HepG2 (cell line): ENCODE measurements at regions not wholly inside any gene's neighbourhood (a gene's known extent, or its start where the extent isn't known, plus 50 kb on each side); places are given as distances from the start of the nearest gene placed in this dataset.

Experiments
- ARID4A ChIP-seq: sonication (generic); formaldehyde crosslinking; IDR thresholded peaks from 2 replicates; pipeline ENCODE4 v1.5.0; 2020; ENCODE audit warnings: mild to moderate bottlenecking, missing genetic modification reagents, borderline replicate concordance
- ZNF501 ChIP-seq: sonication (generic); formaldehyde crosslinking; IDR thresholded peaks from 2 replicates; pipeline ENCODE4 v1.5.1; 2020; ENCODE audit warnings: mild to moderate bottlenecking, moderate library complexity, missing genetic modification reagents
- ZNF781 ChIP-seq: sonication (generic); formaldehyde crosslinking; IDR thresholded peaks from 2 replicates; pipeline ENCODE4 v1.5.1; 2020; ENCODE audit warnings: borderline replicate concordance, mild to moderate bottlenecking, missing genetic modification reagents; ENCODE audit errors: not compliant biosample characterization
- TF ChIP-seq, protein P1 (sequence below): sonication (generic); formaldehyde crosslinking; IDR thresholded peaks from 2 replicates; pipeline ENCODE4 v1.4.0; 2020; ENCODE audit warnings: mild to moderate bottlenecking, missing genetic modification reagents, borderline replicate concordance

- TF ChIP-seq ARID4A (no peak), ZNF501 (CRISPR knock-in tag) (no peak), ZNF781 (no peak)
- TF ChIP-seq, protein P1, sequence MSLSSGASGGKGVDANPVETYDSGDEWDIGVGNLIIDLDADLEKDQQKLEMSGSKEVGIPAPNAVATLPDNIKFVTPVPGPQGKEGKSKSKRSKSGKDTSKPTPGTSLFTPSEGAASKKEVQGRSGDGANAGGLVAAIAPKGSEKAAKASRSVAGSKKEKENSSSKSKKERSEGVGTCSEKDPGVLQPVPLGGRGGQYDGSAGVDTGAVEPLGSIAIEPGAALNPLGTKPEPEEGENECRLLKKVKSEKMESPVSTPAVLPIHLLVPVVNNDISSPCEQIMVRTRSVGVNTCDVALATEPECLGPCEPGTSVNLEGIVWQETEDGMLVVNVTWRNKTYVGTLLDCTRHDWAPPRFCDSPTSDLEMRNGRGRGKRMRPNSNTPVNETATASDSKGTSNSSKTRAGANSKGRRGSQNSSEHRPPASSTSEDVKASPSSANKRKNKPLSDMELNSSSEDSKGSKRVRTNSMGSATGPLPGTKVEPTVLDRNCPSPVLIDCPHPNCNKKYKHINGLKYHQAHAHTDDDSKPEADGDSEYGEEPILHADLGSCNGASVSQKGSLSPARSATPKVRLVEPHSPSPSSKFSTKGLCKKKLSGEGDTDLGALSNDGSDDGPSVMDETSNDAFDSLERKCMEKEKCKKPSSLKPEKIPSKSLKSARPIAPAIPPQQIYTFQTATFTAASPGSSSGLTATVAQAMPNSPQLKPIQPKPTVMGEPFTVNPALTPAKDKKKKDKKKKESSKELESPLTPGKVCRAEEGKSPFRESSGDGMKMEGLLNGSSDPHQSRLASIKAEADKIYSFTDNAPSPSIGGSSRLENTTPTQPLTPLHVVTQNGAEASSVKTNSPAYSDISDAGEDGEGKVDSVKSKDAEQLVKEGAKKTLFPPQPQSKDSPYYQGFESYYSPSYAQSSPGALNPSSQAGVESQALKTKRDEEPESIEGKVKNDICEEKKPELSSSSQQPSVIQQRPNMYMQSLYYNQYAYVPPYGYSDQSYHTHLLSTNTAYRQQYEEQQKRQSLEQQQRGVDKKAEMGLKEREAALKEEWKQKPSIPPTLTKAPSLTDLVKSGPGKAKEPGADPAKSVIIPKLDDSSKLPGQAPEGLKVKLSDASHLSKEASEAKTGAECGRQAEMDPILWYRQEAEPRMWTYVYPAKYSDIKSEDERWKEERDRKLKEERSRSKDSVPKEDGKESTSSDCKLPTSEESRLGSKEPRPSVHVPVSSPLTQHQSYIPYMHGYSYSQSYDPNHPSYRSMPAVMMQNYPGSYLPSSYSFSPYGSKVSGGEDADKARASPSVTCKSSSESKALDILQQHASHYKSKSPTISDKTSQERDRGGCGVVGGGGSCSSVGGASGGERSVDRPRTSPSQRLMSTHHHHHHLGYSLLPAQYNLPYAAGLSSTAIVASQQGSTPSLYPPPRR (CRISPR knock-in tag) = no peak
Measured at GRCh38 chr10:35927990-35928488, 285.9 kb upstream of the FZD8 start (continued).
